ENCODE measurements at regions not wholly inside any gene's neighbourhood (a gene's known extent, or its start where the extent isn't known, plus 50 kb on each side); places are given as distances from the start of the nearest gene placed in this dataset.

DNA sequence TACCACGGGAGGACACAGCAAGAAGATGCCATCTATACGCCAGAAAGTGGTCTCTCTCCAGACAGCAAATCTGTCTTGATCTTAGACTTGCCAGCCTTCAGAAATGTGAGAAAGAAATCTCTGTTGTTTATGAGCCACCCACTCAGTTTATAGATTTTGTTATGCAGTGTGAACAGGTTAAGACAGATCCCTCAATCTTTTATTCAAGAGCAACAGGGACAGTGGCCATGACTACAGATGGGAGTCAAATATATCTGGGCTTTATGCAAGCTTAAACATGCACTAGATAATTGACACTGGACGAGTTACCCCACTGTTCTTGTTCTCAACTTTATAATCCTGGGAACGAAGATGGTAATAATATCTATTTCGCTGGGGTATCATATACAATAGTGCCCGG is 288.7 kb downstream of the RPAP3 start:
- no peak for DNase-seq (ENCODE audit: extremely low read depth, low read depth)
- TF ChIP-seq, protein P1, sequence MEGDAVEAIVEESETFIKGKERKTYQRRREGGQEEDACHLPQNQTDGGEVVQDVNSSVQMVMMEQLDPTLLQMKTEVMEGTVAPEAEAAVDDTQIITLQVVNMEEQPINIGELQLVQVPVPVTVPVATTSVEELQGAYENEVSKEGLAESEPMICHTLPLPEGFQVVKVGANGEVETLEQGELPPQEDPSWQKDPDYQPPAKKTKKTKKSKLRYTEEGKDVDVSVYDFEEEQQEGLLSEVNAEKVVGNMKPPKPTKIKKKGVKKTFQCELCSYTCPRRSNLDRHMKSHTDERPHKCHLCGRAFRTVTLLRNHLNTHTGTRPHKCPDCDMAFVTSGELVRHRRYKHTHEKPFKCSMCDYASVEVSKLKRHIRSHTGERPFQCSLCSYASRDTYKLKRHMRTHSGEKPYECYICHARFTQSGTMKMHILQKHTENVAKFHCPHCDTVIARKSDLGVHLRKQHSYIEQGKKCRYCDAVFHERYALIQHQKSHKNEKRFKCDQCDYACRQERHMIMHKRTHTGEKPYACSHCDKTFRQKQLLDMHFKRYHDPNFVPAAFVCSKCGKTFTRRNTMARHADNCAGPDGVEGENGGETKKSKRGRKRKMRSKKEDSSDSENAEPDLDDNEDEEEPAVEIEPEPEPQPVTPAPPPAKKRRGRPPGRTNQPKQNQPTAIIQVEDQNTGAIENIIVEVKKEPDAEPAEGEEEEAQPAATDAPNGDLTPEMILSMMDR (IDR thresholded peaks at IDR 0.05; ENCODE audit: low read depth, low read length), result no peak

DNA sequence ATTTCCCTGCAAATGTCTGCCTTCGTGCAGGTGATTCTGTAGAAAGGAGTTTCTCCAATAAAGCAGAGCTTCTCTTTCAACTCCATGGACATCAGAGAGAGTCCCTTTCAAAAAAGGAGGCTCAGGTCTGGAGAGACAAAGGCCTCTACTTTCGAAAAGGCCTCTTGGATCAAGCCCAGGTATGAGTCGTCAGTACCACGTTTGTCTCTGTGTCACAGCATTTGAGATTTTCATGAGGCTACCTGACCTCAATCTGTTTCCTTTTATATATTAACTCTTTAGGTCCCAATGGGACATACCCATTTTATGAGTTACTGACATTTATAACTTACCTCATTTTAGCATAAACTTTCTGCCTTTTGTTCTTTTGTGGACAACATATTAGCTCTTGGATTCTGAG is 290.8 kb downstream of the RPAP3 start:
- TF ChIP-seq, protein P1 (IDR thresholded peaks at IDR 0.05; ENCODE audit: low read depth, low read length), result no peak
- no peak for DNase-seq (ENCODE audit: extremely low read depth, low read depth)

DNA sequence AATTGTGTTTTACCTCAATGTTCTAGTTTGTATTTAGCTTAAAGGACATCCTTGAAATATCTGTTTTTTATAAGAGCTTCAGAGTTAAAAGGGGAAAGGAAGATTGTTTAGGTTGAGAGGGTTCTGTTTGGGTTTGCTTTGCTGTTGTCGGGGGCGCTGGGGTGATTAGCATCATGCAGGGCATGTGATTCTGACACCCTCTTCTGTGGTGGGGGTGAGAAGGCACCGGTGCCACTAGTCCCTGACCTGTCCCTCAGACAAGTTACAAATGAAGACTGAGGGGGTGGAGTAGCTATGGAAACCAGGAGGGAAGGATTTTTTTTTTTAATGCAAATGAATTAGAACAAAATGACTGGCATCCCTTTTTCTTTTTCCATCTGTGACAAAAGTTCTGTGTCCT is 291.3 kb downstream of the RPAP3 start:
- TF ChIP-seq, protein P1 (IDR thresholded peaks at IDR 0.05; ENCODE audit: low read depth, low read length), result no peak
- DNase-seq (ENCODE audit: extremely low read depth, low read depth), result no peak

- TF ChIP-seq, protein P1 (IDR thresholded peaks at IDR 0.05; ENCODE audit: low read depth, low read length), result no peak
- no peak for DNase-seq (ENCODE audit: extremely low read depth, low read depth)
These were observed 292.0 kb downstream of the RPAP3 start for GRCh38 chr12:47413806-47414205.

DNA sequence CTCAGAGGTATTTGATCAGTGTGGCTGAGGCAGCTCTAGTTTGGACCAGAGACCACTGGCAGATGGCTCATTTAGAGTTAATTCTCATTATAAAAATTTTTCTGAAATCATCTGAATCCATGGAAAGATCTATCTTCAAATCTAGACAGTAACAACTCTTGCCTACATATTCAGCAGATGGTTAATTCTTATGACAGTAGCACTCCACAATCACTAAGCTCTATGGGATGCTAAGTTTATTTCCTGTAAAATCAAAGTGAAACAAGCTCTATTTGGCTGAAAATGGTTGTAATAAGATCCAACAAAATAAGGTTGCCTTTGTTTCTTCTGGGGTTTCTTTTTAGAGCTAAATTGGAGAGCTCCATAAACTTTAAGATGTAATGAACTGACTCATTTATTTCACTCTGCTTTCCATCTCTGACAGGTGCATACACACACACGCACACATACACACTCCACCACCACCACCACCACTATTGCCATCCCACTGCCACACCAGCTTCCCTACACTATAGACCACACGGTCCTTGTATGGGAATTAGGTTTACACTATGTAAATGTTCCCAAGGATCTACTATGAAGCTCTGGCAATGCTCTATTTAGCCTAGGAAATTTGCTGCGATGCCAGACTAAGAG is 293.1 kb downstream of the RPAP3 start:
- DNase-seq (ENCODE audit: extremely low read depth, low read depth), result no peak
- TF ChIP-seq, protein P1 (IDR thresholded peaks at IDR 0.05; ENCODE audit: low read depth, low read length), result no peak

- TF ChIP-seq, protein P1 (IDR thresholded peaks at IDR 0.05; ENCODE audit: low read depth, low read length), result no peak
- no peak for DNase-seq (ENCODE audit: extremely low read depth, low read depth)
These were observed 293.9 kb downstream of the RPAP3 start for GRCh38 chr12:47411966-47412365.

DNA sequence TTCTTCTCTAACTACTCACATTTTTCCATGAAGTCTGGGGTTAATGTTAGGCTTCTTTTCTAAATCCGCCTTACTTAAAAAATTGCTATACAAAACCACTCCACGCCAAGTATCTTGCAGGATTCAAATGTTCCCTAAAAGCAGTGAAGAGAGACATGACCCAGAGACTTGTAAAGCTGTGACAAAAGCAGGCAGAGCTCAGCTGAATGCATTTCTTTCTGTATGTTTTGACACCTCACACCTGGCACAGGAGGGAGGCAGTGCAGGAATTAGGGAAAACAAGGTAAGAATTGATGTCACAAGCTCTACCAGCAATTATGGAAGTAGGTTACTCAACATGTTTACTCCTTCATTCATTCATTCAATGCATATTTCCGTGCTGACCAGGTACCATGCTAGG is 295.0 kb downstream of the RPAP3 start:
- TF ChIP-seq, protein P1 (IDR thresholded peaks at IDR 0.05; ENCODE audit: low read depth, low read length), result no peak

More for the DNA sequence above, 295.0 kb downstream of the RPAP3 start:
- no peak for DNase-seq (ENCODE audit: extremely low read depth, low read depth)

All from AG09319 (cell line).